Colonic mucosa (tissue), 4 donors: ENCODE measurements at regions not wholly inside any gene's neighbourhood (a gene's known extent, or its start where the extent isn't known, plus 50 kb on each side); places are given as distances from the start of the nearest gene placed in this dataset.

Source experiments
- DNase-seq: peaks from one replicate; pipeline ENCODE4 v3.0.0-alpha.2; 2020
- H3K27ac ChIP-seq: fragments of 200-600 bp; one replicate; pipeline ENCODE4 v1.8.0; 2021
- H3K27me3 ChIP-seq: fragments of 200-600 bp; one replicate; pipeline ENCODE4 v1.8.0; 2021
- H3K36me3 ChIP-seq: fragments of 200-600 bp; one replicate; pipeline ENCODE4 v1.8.0; 2021
- H3K4me1 ChIP-seq: fragments of 200-600 bp; one replicate; pipeline ENCODE4 v1.8.0; 2021; ENCODE audit warnings: mild to moderate bottlenecking
- H3K4me3 ChIP-seq: fragments of 200-600 bp; one replicate; pipeline ENCODE4 v1.8.0; 2021
- H3K9ac ChIP-seq, 2 donors: one replicate each; pipeline ENCODE4 v1.7.0; 2013; ENCODE audit warnings: control low read depth in 2 of 2, low read depth in 2 of 2, low read length in 2 of 2
- H3K9me3 ChIP-seq: fragments of 200-600 bp; one replicate; pipeline ENCODE4 v1.8.0; 2021
- CTCF ChIP-seq: fragments of 200-600 bp; IDR thresholded peaks from one replicate; pipeline ENCODE4 v1.8.0; 2022; ENCODE audit warnings: antibody characterized with exemption, mild to moderate bottlenecking
- intact Hi-C: fragments of 100-400 bp; cut with DNase I; formaldehyde crosslinking; loops from one replicate; pipeline ENCODE4 v1.14.1; 2022
- donor health status: healthy.
- donor health status: DM: no; HTN: no; CAD: no.
- donor health status: DM: no; HTN: no; CAD: no.

GRCh38 chr18:70622622-70623419 lies 334.0 kb downstream of the SOCS6 start:
- Histone ChIP-seq H3K4me3 (no peak overlapping the region), H3K27ac (no peak overlapping the region), H3K27me3 (no peaks in the 10 kb centered on the region), H3K9ac (no peak overlapping the region), H3K9me3 (no peaks in the 10 kb centered on the region), H3K36me3 (no peaks in the 10 kb centered on the region), H3K4me1 (no peaks in the 10 kb centered on the region)
- DNase-seq, result no peak
- no peak for TF ChIP-seq CTCF
- intact Hi-C loops, result no loop called here

- H3K36me3 ChIP-seq, result no peaks in the 10 kb centered on the region
- no peaks in the 10 kb centered on the region for H3K9me3 ChIP-seq
- DNase-seq, result no peak
- H3K4me1 ChIP-seq, result no peaks in the 10 kb centered on the region
- intact Hi-C loops, result no loop called here
- H3K27ac ChIP-seq, result no peak overlapping the region
- H3K9ac ChIP-seq, result no peak overlapping the region
- H3K27me3 ChIP-seq, result no peaks in the 10 kb centered on the region
- TF ChIP-seq CTCF, result no peak
- no peak overlapping the region for H3K4me3 ChIP-seq
Observed at GRCh38 chr18:70621710-70622109, 332.9 kb downstream of the SOCS6 start.

- Histone ChIP-seq H3K9me3 (no peaks in the 10 kb centered on the region), H3K36me3 (no peaks in the 10 kb centered on the region), H3K4me3 (no peak overlapping the region), H3K27me3 (no peaks in the 10 kb centered on the region), H3K4me1 (no peaks in the 10 kb centered on the region), H3K27ac (no peak overlapping the region), H3K9ac (no peak overlapping the region)
- no peak for DNase-seq
- no peak for TF ChIP-seq CTCF
- intact Hi-C loops, result no loop called here
Observed at GRCh38 chr18:70620837-70621612, 332.2 kb downstream of the SOCS6 start.

- H3K27ac ChIP-seq, result no peak overlapping the region
- no peak for DNase-seq
- no peaks in the 10 kb centered on the region for H3K9me3 ChIP-seq
- intact Hi-C loops, result no loop called here
- no peaks in the 10 kb centered on the region for H3K4me1 ChIP-seq
- H3K9ac ChIP-seq, result no peak overlapping the region
- no peak for TF ChIP-seq CTCF
- no peaks in the 10 kb centered on the region for H3K27me3 ChIP-seq
- H3K36me3 ChIP-seq, result no peaks in the 10 kb centered on the region
- H3K4me3 ChIP-seq, result no peak overlapping the region
Observed at GRCh38 chr18:70617020-70617763, 328.3 kb downstream of the SOCS6 start.

- H3K36me3 ChIP-seq, result no peaks in the 10 kb centered on the region
- no peaks in the 10 kb centered on the region for H3K9me3 ChIP-seq
- no peaks in the 10 kb centered on the region for H3K27me3 ChIP-seq
- intact Hi-C loops, result no loop called here
- no peak overlapping the region for H3K9ac ChIP-seq
- no peak for TF ChIP-seq CTCF
- H3K27ac ChIP-seq, result no peak overlapping the region
- DNase-seq, result no peak
- H3K4me3 ChIP-seq, result no peak overlapping the region
- no peaks in the 10 kb centered on the region for H3K4me1 ChIP-seq
Observed at GRCh38 chr18:70600225-70600925, 311.5 kb downstream of the SOCS6 start.
